H1 (cell line): ENCODE measurements at regions not wholly inside any gene's neighbourhood (a gene's known extent, or its start where the extent isn't known, plus 50 kb on each side); places are given as distances from the start of the nearest gene placed in this dataset.

Experiments used
- CTCF ChIA-PET: fragments of 300-600 bp; sonication (Branson Sonifier 250); formaldehyde crosslinking; loops from one replicate; lab custom pipeline; 2021; ENCODE audit not compliant: partially characterized antibody; lab: Charles Lee
- POLR2A ChIA-PET: fragments of 300-600 bp; sonication (Branson Sonifier 250); formaldehyde crosslinking; loops from one replicate; lab custom pipeline; 2021; ENCODE audit warnings: inconsistent platforms; ENCODE audit not compliant: partially characterized antibody; lab: Charles Lee
- DNase-seq, 2 experiments: peaks; one replicate each; pipeline versions ENCODE4 v3.0.0 to v3.0.0-alpha.2; 2010 to 2022; ENCODE audit warnings: low spot score in 2 of 2, low read depth in 1 of 2, mixed read lengths in 1 of 2
- FAIRE-seq: peaks from 2 replicates; lab custom pipeline; 2011; peaks lifted over from hg19 to GRCh38; lab: Jason Lieb, UNC
- H2AFZ ChIP-seq: 2 replicates; pipeline ENCODE4 v1.8.1; 2012; ENCODE audit warnings: low read length, inconsistent platforms
- H2AK5ac ChIP-seq: 2 replicates; pipeline ENCODE4 v1.6.1; 2013; ENCODE audit warnings: low read depth, low read length
- H2BK120ac ChIP-seq: replicated peaks from 2 replicates; pipeline ENCODE3; 2013; ENCODE audit warnings: low read depth, low read length, inconsistent platforms
- H2BK12ac ChIP-seq: 2 replicates; pipeline ENCODE4 v1.6.1; 2013; ENCODE audit warnings: low read depth, low read length
- H2BK15ac ChIP-seq: 2 replicates; pipeline ENCODE4 v1.6.1; 2013; ENCODE audit warnings: low read length
- H2BK20ac ChIP-seq: 2 replicates; pipeline ENCODE4 v1.6.1; 2013; ENCODE audit warnings: low read length
- H2BK5ac ChIP-seq: 2 replicates; pipeline ENCODE4 v1.6.1; 2013; ENCODE audit warnings: low read depth, low read length
- H3K14ac ChIP-seq: 2 replicates; pipeline ENCODE4 v1.6.1; 2013; ENCODE audit warnings: inconsistent platforms; ENCODE audit not compliant: insufficient read length
- H3K18ac ChIP-seq: 2 replicates; pipeline ENCODE4 v1.6.1; 2013; ENCODE audit warnings: low read length; ENCODE audit errors: extremely low read depth
- H3K23ac ChIP-seq: 2 replicates; pipeline ENCODE4 v1.6.1; 2013; ENCODE audit warnings: inconsistent platforms; ENCODE audit not compliant: insufficient read length
- H3K23me2 ChIP-seq: 2 replicates; pipeline ENCODE4 v1.6.1; 2013; ENCODE audit warnings: low read depth, low read length
- H3K27ac ChIP-seq: 2 replicates; pipeline ENCODE4 v1.6.1; 2011; ENCODE audit warnings: low read depth, low read length, inconsistent platforms
- H3K27me3 ChIP-seq, 4 experiments: replicated peaks in 1 of 4; 1 replicate in 1 of 4; 2 replicates in 3 of 4; pipeline versions ENCODE4 v1.6.1 to v1.8.1; 2011 to 2013; ENCODE audit warnings: low read length in 3 of 4, mild to moderate bottlenecking in 3 of 4, inconsistent platforms in 2 of 4, mixed read lengths in 2 of 4, moderate library complexity in 1 of 4; ENCODE audit not compliant: control insufficient read depth in 3 of 4, insufficient read depth in 3 of 4; ENCODE audit errors: extremely low read depth in 1 of 4
- H3K36me3 ChIP-seq, 4 experiments: 2 replicates each; pipeline versions ENCODE4 v1.6.1 to v1.8.1; 2011 to 2013; ENCODE audit warnings: mild to moderate bottlenecking in 4 of 4, low read length in 3 of 4, moderate library complexity in 2 of 4, control low read depth in 1 of 4, inconsistent platforms in 1 of 4; ENCODE audit not compliant: insufficient read depth in 4 of 4, control insufficient read depth in 2 of 4
- H3K4ac ChIP-seq: replicated peaks from 2 replicates; pipeline ENCODE3; 2013; ENCODE audit warnings: low read length, low read depth, mixed read lengths, inconsistent platforms; ENCODE audit not compliant: insufficient read length
- H3K4me1 ChIP-seq, 4 experiments: replicated peaks in 1 of 4; 1 replicate in 1 of 4; 2 replicates in 3 of 4; pipeline versions ENCODE4 v1.6.1 to v1.8.1; 2011 to 2013; ENCODE audit warnings: low read length in 3 of 4, inconsistent platforms in 2 of 4, mixed read lengths in 1 of 4; ENCODE audit not compliant: insufficient read depth in 4 of 4, control insufficient read depth in 3 of 4
- H3K4me2 ChIP-seq, 2 experiments: 2 replicates each; pipeline versions ENCODE4 v1.6.1 to v1.8.1; 2011 to 2013; ENCODE audit warnings: low read depth in 2 of 2, low read length in 2 of 2, control low read depth in 1 of 2, inconsistent platforms in 1 of 2, mild to moderate bottlenecking in 1 of 2; ENCODE audit not compliant: insufficient read depth in 1 of 2
- H3K4me3 ChIP-seq, 4 experiments: fragments of 200-600, 300-600 bp in 1 of 4; sonication (generic), shearing (Covaris generic), sonication (Bioruptor Twin) in 1 of 4; 2 replicates each; pipeline versions ENCODE4 v1.5.1 to v1.8.1; 2011 to 2016; ENCODE audit warnings: low read length in 4 of 4, low read depth in 3 of 4, control low read depth in 2 of 4, inconsistent platforms in 2 of 4, mild to moderate bottlenecking in 2 of 4, mixed read lengths in 1 of 4, moderate library complexity in 1 of 4; ENCODE audit not compliant: insufficient read depth in 2 of 4; ENCODE audit errors: extremely low read depth in 1 of 4
- H3K56ac ChIP-seq: replicated peaks from 2 replicates; pipeline ENCODE3; 2013; ENCODE audit warnings: low read depth, mild to moderate bottlenecking, mixed read lengths, low read length, inconsistent platforms; ENCODE audit not compliant: insufficient read length
- H3K79me1 ChIP-seq: 2 replicates; pipeline ENCODE4 v1.6.1; 2013; ENCODE audit warnings: low read depth, low read length, control low read depth
- H3K79me2 ChIP-seq, 2 experiments: 2 replicates each; pipeline versions ENCODE4 v1.6.1 to v1.8.1; 2012 to 2013; ENCODE audit warnings: low read length in 2 of 2, mild to moderate bottlenecking in 2 of 2, inconsistent platforms in 1 of 2; ENCODE audit not compliant: insufficient read depth in 2 of 2, control insufficient read depth in 1 of 2
- H3K9ac ChIP-seq, 4 experiments: replicated peaks in 1 of 4; 1 replicate in 1 of 4; 2 replicates in 3 of 4; pipeline versions ENCODE4 v1.6.1 to v1.8.1; 2011 to 2013; ENCODE audit warnings: low read depth in 3 of 4, low read length in 3 of 4, control low read depth in 2 of 4, mild to moderate bottlenecking in 2 of 4, moderate library complexity in 2 of 4, inconsistent platforms in 1 of 4; ENCODE audit errors: extremely low read depth in 1 of 4
- H3K9me3 ChIP-seq, 2 experiments: 2 replicates each; pipeline versions ENCODE4 v1.6.1 to v1.8.1; 2012 to 2013; ENCODE audit warnings: mild to moderate bottlenecking in 2 of 2, moderate library complexity in 2 of 2, control low read depth in 1 of 2, inconsistent platforms in 1 of 2, low read depth in 1 of 2, low read length in 1 of 2, mixed read lengths in 1 of 2; ENCODE audit not compliant: insufficient read depth in 2 of 2
- H4K20me1 ChIP-seq, 2 experiments: replicated peaks in 1 of 2; 2 replicates each; pipeline versions ENCODE3 to v1.8.1; 2011 to 2013; ENCODE audit warnings: inconsistent platforms in 2 of 2, low read length in 2 of 2, mild to moderate bottlenecking in 1 of 2; ENCODE audit not compliant: insufficient read depth in 2 of 2, control insufficient read depth in 1 of 2
- H4K5ac ChIP-seq: 2 replicates; pipeline ENCODE4 v1.6.1; 2013; ENCODE audit warnings: low read length, low read depth, mixed read lengths, inconsistent platforms; ENCODE audit not compliant: insufficient read length
- H4K8ac ChIP-seq: 2 replicates; pipeline ENCODE4 v1.8.0; 2013; ENCODE audit warnings: mild to moderate bottlenecking, moderate library complexity, low read length, inconsistent platforms; ENCODE audit not compliant: insufficient read depth; ENCODE audit errors: extremely low read depth
- H4K91ac ChIP-seq: replicated peaks from 2 replicates; pipeline ENCODE3; 2013; ENCODE audit warnings: low read length, mixed read lengths, inconsistent platforms; ENCODE audit not compliant: insufficient read length
- CHD2 ChIP-seq: IDR thresholded peaks from 2 replicates; pipeline ENCODE4 v1.6.1; 2012; ENCODE audit warnings: low read length, improper control_type of control experiment
- WGBS, 2 experiments: shearing (Covaris generic) in 1 of 2; methylation state at CpG; one replicate each; pipeline versions ENCODE4 v1.1.6 to v1.1.7; 2013 to 2015; ENCODE audit warnings: low lambda C conversion rate in 2 of 2, mixed read lengths in 2 of 2, inconsistent platforms in 1 of 2, low coverage in 1 of 2, missing lambda C conversion rate in 1 of 2; ENCODE audit not compliant: insufficient replicate concordance in 2 of 2, insufficient coverage in 1 of 2, insufficient read length in 1 of 2; ENCODE audit errors: extremely low coverage in 1 of 2, missing lambda C conversion rate in 1 of 2; 5-methylcytosine and 5-hydroxymethylcytosine counted together

- Histone ChIP-seq H3K27ac (no peak overlapping the region), H2AFZ (no peak overlapping the region), H3K18ac (no peak overlapping the region), H3K79me1 (no peaks in the 10 kb centered on the region), H2BK15ac (no peak overlapping the region), H3K4ac (no peak overlapping the region), H3K23me2 (no peaks in the 10 kb centered on the region), H2BK20ac (no peak overlapping the region), H4K8ac (no peak overlapping the region), H4K91ac (no peak overlapping the region), H3K27me3 (no peaks in the 10 kb centered on the region), H3K14ac (no peak overlapping the region), H3K56ac (no peak overlapping the region), H2BK5ac (no peak overlapping the region), H2BK120ac (no peak overlapping the region), H3K4me3 (no peak overlapping the region), H3K4me1 (no peaks in the 10 kb centered on the region), H3K36me3 (no peaks in the 10 kb centered on the region), H3K9me3 (peaks cover 2 to 6% of the 10 kb centered on the region in 2 experiments; a peak in 2 of 4 replicates), H3K23ac (no peak overlapping the region), H2AK5ac (no peak overlapping the region), H2BK12ac (no peak overlapping the region), H3K9ac (no peak overlapping the region), H3K4me2 (no peak overlapping the region), H3K79me2 (no peaks in the 10 kb centered on the region), H4K20me1 (no peaks in the 10 kb centered on the region), H4K5ac (no peak overlapping the region)
- DNase-seq = no peak
- FAIRE-seq = no peak
- no peak for TF ChIP-seq CHD2
- whole genome bisulfite sequencing, 2 experiments = 96% methylated on average over 3 of the region's 3 CpGs; no CpG with 5 or more reads in 1 of the 2 experiments
- ChIA-PET POLR2A (no interaction called here), CTCF (no interaction called here)
Observed at GRCh38 chr13:82224806-82225205, 1657.5 kb downstream of the SLITRK1 start.
